GM12878 (cell line): ENCODE measurements at regions not wholly inside any gene's neighbourhood (a gene's known extent, or its start where the extent isn't known, plus 50 kb on each side); places are given as distances from the start of the nearest gene placed in this dataset.

ENCODE experiments used
- CHD2 ChIP-seq: IDR thresholded peaks from 2 replicates; pipeline ENCODE4 v1.6.1; 2011; ENCODE audit warnings: low read depth, low read length, improper control_type of control experiment, borderline replicate concordance
- CTCF ChIP-seq, 3 experiments: IDR thresholded peaks in 2 of 3; conservative IDR thresholded peaks in 1 of 3; 2 replicates each; pipeline ENCODE4 v1.5.1; 2011; ENCODE audit warnings: low read depth in 3 of 3, low read length in 3 of 3, mild to moderate bottlenecking in 3 of 3, control low read depth in 2 of 3, moderate library complexity in 2 of 3, inconsistent platforms in 1 of 3, mixed read lengths in 1 of 3; ENCODE audit not compliant: control insufficient read depth in 2 of 3, insufficient read depth in 1 of 3; ENCODE audit errors: extremely low read depth in 1 of 3
- EP300 ChIP-seq, 2 experiments: fragments of 150-350 bp in 1 of 2; IDR thresholded peaks; 2 replicates each; pipeline ENCODE4 v1.6.1; 2011 to 2012; ENCODE audit warnings: low read depth in 2 of 2, low read length in 2 of 2, borderline replicate concordance in 1 of 2, improper control_type of control experiment in 1 of 2, inconsistent platforms in 1 of 2; ENCODE audit not compliant: control insufficient read depth in 1 of 2
- MAX ChIP-seq: IDR thresholded peaks from 2 replicates; pipeline ENCODE4 v1.6.1; 2012; ENCODE audit warnings: low read depth, low read length, improper control_type of control experiment
- MYC ChIP-seq: IDR thresholded peaks from 2 replicates; pipeline ENCODE4 v1.6.1; 2011; ENCODE audit warnings: mild to moderate bottlenecking, low read length, moderate library complexity, inconsistent platforms; ENCODE audit not compliant: insufficient read depth, insufficient replicate concordance, insufficient read length, severe bottlenecking
- NFIC ChIP-seq: IDR thresholded peaks from 2 replicates; pipeline ENCODE4 v1.6.1; 2012; ENCODE audit warnings: low read depth, mild to moderate bottlenecking, inconsistent platforms, low read length, moderate library complexity
- PKNOX1 ChIP-seq: fragments of 450-650 bp; IDR thresholded peaks from 2 replicates; pipeline ENCODE4 v1.6.1; 2016; ENCODE audit warnings: mild to moderate bottlenecking
- POLR2A ChIP-seq: IDR thresholded peaks from 2 replicates; pipeline ENCODE4 v1.6.1; 2011; ENCODE audit warnings: low read depth, mild to moderate bottlenecking, low read length
- RAD21 ChIP-seq: IDR thresholded peaks from 2 replicates; pipeline ENCODE4 v1.6.1; 2011; ENCODE audit warnings: mild to moderate bottlenecking, low read depth, low read length, moderate library complexity; ENCODE audit not compliant: insufficient read depth
- SKIL ChIP-seq: fragments of 450-650 bp; IDR thresholded peaks from 2 replicates; pipeline ENCODE4 v1.6.1; 2017; ENCODE audit warnings: mild to moderate bottlenecking, low read depth, inconsistent platforms; ENCODE audit not compliant: poor library complexity, severe bottlenecking
- SMC3 ChIP-seq: IDR thresholded peaks from 2 replicates; pipeline ENCODE4 v1.6.1; 2011; ENCODE audit warnings: low read length, improper control_type of control experiment, borderline replicate concordance
- TCF7 ChIP-seq: IDR thresholded peaks from 2 replicates; pipeline ENCODE4 v1.6.1; 2014; ENCODE audit warnings: antibody characterized with exemption, borderline replicate concordance
- ZZZ3 ChIP-seq: IDR thresholded peaks from 2 replicates; pipeline ENCODE4 v1.6.1; 2011; ENCODE audit warnings: low read depth; ENCODE audit not compliant: control insufficient read depth, insufficient read length
- TF ChIP-seq, protein P1 (sequence below): fragments of 450-650 bp; IDR thresholded peaks from 2 replicates; pipeline ENCODE4 v1.6.1; 2017; ENCODE audit warnings: mild to moderate bottlenecking

- TF ChIP-seq MYC = no peak
- no peak for TF ChIP-seq POLR2A
- no peak for TF ChIP-seq CTCF (IDR thresholded peaks at IDR 0.05 in 2 of 3, conservative IDR thresholded peaks at IDR 0.05 in 1 of 3; ENCODE audit: control insufficient read depth in 2 of 3, extremely low read depth in 1 of 3, insufficient read depth in 1 of 3, low read depth in 3 of 3, low read length in 3 of 3)
- no peak for TF ChIP-seq CHD2
- TF ChIP-seq, protein P1, sequence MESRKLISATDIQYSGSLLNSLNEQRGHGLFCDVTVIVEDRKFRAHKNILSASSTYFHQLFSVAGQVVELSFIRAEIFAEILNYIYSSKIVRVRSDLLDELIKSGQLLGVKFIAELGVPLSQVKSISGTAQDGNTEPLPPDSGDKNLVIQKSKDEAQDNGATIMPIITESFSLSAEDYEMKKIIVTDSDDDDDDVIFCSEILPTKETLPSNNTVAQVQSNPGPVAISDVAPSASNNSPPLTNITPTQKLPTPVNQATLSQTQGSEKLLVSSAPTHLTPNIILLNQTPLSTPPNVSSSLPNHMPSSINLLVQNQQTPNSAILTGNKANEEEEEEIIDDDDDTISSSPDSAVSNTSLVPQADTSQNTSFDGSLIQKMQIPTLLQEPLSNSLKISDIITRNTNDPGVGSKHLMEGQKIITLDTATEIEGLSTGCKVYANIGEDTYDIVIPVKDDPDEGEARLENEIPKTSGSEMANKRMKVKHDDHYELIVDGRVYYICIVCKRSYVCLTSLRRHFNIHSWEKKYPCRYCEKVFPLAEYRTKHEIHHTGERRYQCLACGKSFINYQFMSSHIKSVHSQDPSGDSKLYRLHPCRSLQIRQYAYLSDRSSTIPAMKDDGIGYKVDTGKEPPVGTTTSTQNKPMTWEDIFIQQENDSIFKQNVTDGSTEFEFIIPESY = no peak
- TF ChIP-seq NFIC = no peak
- no peak for TF ChIP-seq SKIL
- no peak for TF ChIP-seq RAD21
- TF ChIP-seq ZZZ3 = no peak
- TF ChIP-seq SMC3 = no peak
- no peak for TF ChIP-seq TCF7
- TF ChIP-seq MAX = no peak
- no peak for TF ChIP-seq PKNOX1
- TF ChIP-seq EP300 (IDR thresholded peaks at IDR 0.05; ENCODE audit: borderline replicate concordance in 1 of 2, control insufficient read depth in 1 of 2, low read depth in 2 of 2, low read length in 2 of 2) = no peak
Observed at GRCh38 chr2:129810521-129810920, 168.9 kb upstream of the RAB6C start.
